Sigmoid colon (tissue), 6 donors: ENCODE measurements at regions not wholly inside any gene's neighbourhood (a gene's known extent, or its start where the extent isn't known, plus 50 kb on each side); places are given as distances from the start of the nearest gene placed in this dataset.

ENCODE experiments used
- DNase-seq: peaks from one replicate; pipeline ENCODE4 v3.0.0-alpha.2; 2019
- H3K27ac ChIP-seq, 4 donors: fragments of 200-600 bp; sonication (generic); one replicate each; pipeline ENCODE4 v1.5.1; 2016 to 2019; ENCODE audit warnings: mild to moderate bottlenecking in 1 of 4
- H3K27me3 ChIP-seq, 3 donors: fragments of 200-600 bp; sonication (generic); one replicate each; pipeline ENCODE4 v1.5.1; 2019; ENCODE audit warnings: mild to moderate bottlenecking in 1 of 3
- H3K36me3 ChIP-seq, 4 donors: fragments of 200-600 bp; sonication (generic); one replicate each; pipeline ENCODE4 v1.5.1; 2016 to 2019
- H3K4me1 ChIP-seq, 4 donors: fragments of 200-600 bp; sonication (generic); one replicate each; pipeline ENCODE4 v1.5.1; 2017 to 2019
- H3K4me3 ChIP-seq, 4 donors: fragments of 200-600 bp; sonication (generic); one replicate each; pipeline ENCODE4 v1.5.1; 2017 to 2019; ENCODE audit warnings: mild to moderate bottlenecking in 2 of 4, moderate library complexity in 1 of 4
- H3K9me3 ChIP-seq, 4 donors: fragments of 200-600 bp in 3 of 4; sonication (generic) in 3 of 4; one replicate each; pipeline versions ENCODE4 v1.5.1 to v1.6.1; 2013 to 2019
- EP300 ChIP-seq, 4 donors: sonication (generic); formaldehyde crosslinking; IDR thresholded peaks; one replicate each; pipeline ENCODE4 v1.6.1; 2017; ENCODE audit warnings: antibody characterized with exemption in 4 of 4
- POLR2A ChIP-seq, 2 donors: fragments of 450-650 bp; IDR thresholded peaks; one replicate each; pipeline ENCODE4 v1.6.1; 2016; ENCODE audit warnings: antibody characterized with exemption in 2 of 2, mild to moderate bottlenecking in 2 of 2, moderate library complexity in 2 of 2
- POLR2AphosphoS5 ChIP-seq, 4 donors: sonication (generic); formaldehyde crosslinking; IDR thresholded peaks; one replicate each; pipeline ENCODE4 v1.6.1; 2017; ENCODE audit warnings: antibody characterized with exemption in 4 of 4
- WGBS, 2 donors: extraction: QIAGEN DNeasy Blood & Tissue Kit; methylation state at CpG; one replicate each; pipeline ENCODE4 v1.1.7; 2013; 5-methylcytosine and 5-hydroxymethylcytosine counted together
- intact Hi-C: fragments of 100-400 bp; cut with DNase I; formaldehyde crosslinking; loops from one replicate; pipeline ENCODE4 v1.15.1; 2023
- TF ChIP-seq, protein P1 (sequence below), 4 experiments: fragments of 450-650 bp in 3 of 4; fragments of 200-600 bp in 1 of 4; IDR thresholded peaks; one replicate each; pipeline ENCODE4 v1.5.1; 2016 to 2019; ENCODE audit warnings: antibody characterized with exemption in 4 of 4, mild to moderate bottlenecking in 3 of 4, moderate library complexity in 2 of 4
- donor health status: healthy with polysubstance abuse.
- donor health status: healthy.

DNA sequence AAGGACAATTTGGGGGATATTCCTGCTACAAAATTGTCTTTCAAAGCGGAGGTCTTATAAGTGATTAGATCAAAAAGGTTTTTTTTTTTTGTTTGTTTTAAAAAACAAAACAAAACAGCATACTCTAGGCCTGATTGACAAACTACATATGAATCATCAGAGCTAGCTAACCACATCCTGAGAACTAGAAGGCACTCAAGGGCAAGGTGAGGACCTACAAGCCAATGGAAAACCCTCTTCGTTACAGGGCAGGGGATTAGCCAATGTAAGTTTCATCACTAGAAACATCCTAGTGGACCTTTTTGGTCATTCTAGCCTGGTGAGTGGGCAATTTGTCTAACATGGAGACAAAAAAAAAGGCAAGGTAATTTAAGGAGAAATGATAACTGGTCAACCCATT is 428.6 kb downstream of the RFC3 start:
- 92 to 93% methylated on average over 2 of the region's 2 CpGs for WGBS, 2 donors
- intact Hi-C loops, result no loop called here
- DNase-seq, result no peak
- H3K27ac ChIP-seq, result no peak overlapping the region
- H3K4me1 ChIP-seq, result no peaks in the 10 kb centered on the region
- H3K36me3 ChIP-seq, result no peaks in the 10 kb centered on the region
- TF ChIP-seq POLR2AphosphoS5 (IDR thresholded peaks at IDR 0.05) (no peak), POLR2A (IDR thresholded peaks at IDR 0.05) (no peak), EP300 (IDR thresholded peaks at IDR 0.05) (no peak)
- TF ChIP-seq, protein P1, sequence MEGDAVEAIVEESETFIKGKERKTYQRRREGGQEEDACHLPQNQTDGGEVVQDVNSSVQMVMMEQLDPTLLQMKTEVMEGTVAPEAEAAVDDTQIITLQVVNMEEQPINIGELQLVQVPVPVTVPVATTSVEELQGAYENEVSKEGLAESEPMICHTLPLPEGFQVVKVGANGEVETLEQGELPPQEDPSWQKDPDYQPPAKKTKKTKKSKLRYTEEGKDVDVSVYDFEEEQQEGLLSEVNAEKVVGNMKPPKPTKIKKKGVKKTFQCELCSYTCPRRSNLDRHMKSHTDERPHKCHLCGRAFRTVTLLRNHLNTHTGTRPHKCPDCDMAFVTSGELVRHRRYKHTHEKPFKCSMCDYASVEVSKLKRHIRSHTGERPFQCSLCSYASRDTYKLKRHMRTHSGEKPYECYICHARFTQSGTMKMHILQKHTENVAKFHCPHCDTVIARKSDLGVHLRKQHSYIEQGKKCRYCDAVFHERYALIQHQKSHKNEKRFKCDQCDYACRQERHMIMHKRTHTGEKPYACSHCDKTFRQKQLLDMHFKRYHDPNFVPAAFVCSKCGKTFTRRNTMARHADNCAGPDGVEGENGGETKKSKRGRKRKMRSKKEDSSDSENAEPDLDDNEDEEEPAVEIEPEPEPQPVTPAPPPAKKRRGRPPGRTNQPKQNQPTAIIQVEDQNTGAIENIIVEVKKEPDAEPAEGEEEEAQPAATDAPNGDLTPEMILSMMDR (IDR thresholded peaks at IDR 0.05), result no peak
- H3K4me3 ChIP-seq, result no peak overlapping the region
- no peaks in the 10 kb centered on the region for H3K27me3 ChIP-seq
- H3K9me3 ChIP-seq, result no peaks in the 10 kb centered on the region

DNA sequence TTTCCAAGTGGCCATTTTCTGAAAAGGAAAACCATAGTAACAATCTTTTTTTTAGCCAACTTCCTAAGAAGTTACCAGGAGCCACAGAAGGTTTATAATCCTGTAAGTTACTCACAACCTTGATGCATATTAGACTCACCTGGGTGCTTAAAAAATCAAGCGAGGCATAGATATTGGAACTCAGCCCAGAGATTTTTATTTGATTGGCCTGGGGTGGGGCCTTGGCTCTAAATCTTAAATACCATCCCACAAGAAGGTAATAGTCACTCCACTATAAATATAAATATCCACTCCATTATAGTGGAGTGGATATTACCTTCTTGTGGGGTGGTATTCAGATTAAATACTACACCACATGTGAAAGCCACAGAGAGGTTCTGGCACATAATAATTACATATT is 429.6 kb downstream of the RFC3 start:
- Histone ChIP-seq H3K27ac (no peak overlapping the region), H3K4me3 (no peak overlapping the region), H3K4me1 (no peaks in the 10 kb centered on the region), H3K27me3 (no peaks in the 10 kb centered on the region), H3K9me3 (no peaks in the 10 kb centered on the region), H3K36me3 (no peaks in the 10 kb centered on the region)
- DNase-seq, result no peak
- 14 to 72% methylated on average over 1 of the region's 1 CpG for WGBS, 2 donors
- TF ChIP-seq POLR2AphosphoS5 (IDR thresholded peaks at IDR 0.05), result no peak
- no peak for TF ChIP-seq EP300 (IDR thresholded peaks at IDR 0.05)
- intact Hi-C loops, result no loop called here

DNA sequence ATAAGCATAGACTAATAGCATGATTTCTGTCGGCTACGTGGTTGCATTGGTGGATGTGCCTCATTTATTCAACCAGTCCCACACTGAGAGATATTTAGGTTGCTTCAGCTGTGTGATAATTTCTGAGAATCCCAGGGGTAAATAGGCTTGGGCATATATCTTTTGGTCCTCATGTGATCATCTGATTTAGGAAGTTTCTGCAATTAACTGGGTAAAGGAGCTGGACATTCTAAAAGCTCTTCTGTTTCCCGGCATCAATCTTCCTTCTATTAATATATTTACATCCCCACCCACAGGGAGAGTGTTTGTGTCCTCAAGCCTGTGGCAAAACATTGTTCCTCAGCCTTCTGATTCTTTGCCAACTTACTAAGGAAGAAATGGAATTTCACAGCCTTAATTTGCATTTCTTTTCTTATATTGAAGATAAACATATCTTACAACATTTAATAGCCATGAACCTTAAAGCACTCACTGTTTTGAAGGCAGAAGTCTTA is 431.6 kb downstream of the RFC3 start:
- Histone ChIP-seq H3K4me3 (no peak overlapping the region), H3K9me3 (no peaks in the 10 kb centered on the region), H3K27ac (no peak overlapping the region), H3K4me1 (no peaks in the 10 kb centered on the region), H3K27me3 (no peaks in the 10 kb centered on the region), H3K36me3 (no peaks in the 10 kb centered on the region)
- DNase-seq, result no peak
- TF ChIP-seq, protein P1 (IDR thresholded peaks at IDR 0.05), result no peak
- no peak for TF ChIP-seq EP300 (IDR thresholded peaks at IDR 0.05)
- no peak for TF ChIP-seq POLR2AphosphoS5 (IDR thresholded peaks at IDR 0.05)
- TF ChIP-seq POLR2A (IDR thresholded peaks at IDR 0.05), result no peak
- intact Hi-C loops, result no loop called here
- 88 to 91% methylated on average over 3 of the region's 3 CpGs for WGBS, 2 donors

DNA sequence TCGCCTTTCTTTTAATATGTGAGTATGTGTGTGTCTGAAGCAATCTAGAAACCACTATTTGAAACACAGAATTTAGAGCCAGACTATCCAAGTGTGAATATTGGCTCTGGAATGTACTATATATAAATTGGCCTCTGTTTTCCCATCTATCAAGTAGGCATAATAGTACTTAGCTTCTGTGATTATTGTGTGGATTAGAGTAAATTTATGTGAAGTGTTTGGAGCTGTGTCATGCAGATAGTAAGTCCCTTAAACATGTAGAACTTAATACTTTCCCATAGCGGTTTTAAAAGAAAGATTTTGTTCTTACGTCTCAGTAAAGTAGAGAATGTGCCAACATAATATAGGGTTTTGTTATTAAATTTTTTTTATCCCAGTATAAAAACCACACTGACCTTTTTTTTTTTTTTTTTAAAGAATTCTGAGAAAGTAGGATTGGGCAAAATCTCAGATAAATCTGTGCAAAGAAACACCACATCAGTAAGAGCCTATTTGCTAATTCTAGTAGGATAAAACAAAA is 432.3 kb downstream of the RFC3 start:
- Histone ChIP-seq H3K27ac (no peak overlapping the region), H3K27me3 (no peaks in the 10 kb centered on the region), H3K4me1 (no peaks in the 10 kb centered on the region), H3K36me3 (no peaks in the 10 kb centered on the region), H3K9me3 (no peaks in the 10 kb centered on the region), H3K4me3 (no peak overlapping the region)
- DNase-seq, result no peak
- TF ChIP-seq, protein P1 (IDR thresholded peaks at IDR 0.05), result no peak
- no peak for TF ChIP-seq POLR2AphosphoS5 (IDR thresholded peaks at IDR 0.05)
- no peak for TF ChIP-seq POLR2A (IDR thresholded peaks at IDR 0.05)
- 83 to 89% methylated on average over 3 of the region's 3 CpGs for WGBS, 2 donors
- intact Hi-C loops, result no loop called here

DNA sequence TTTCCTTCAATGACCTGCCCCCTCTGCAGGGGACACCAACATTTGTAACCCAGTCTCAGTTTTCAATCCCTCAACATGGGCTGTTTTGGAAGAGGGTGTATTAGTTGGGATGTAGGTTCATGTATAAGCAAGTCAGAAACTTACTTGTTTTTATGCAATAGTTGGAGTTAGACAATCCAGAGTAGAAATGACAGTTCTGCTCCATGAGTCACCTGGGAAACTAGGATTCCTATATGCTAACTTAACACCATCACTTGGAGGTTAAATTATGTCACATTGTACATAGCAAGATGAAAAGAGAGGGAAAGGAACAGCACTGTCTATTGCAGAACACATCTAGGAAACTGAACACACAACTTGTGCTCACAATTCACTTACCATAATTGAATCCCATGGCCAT is 436.4 kb downstream of the RFC3 start:
- no peak for DNase-seq
- intact Hi-C loops, result no loop called here
- TF ChIP-seq, protein P1 (IDR thresholded peaks at IDR 0.05), result no peak
- TF ChIP-seq POLR2A (IDR thresholded peaks at IDR 0.05) (no peak), EP300 (IDR thresholded peaks at IDR 0.05) (no peak), POLR2AphosphoS5 (IDR thresholded peaks at IDR 0.05) (no peak)

More for the DNA sequence above, 436.4 kb downstream of the RFC3 start:
- H3K36me3 ChIP-seq, result no peaks in the 10 kb centered on the region
- no peaks in the 10 kb centered on the region for H3K4me1 ChIP-seq
- no peaks in the 10 kb centered on the region for H3K9me3 ChIP-seq
- no peak overlapping the region for H3K4me3 ChIP-seq
- H3K27me3 ChIP-seq, result no peaks in the 10 kb centered on the region
- H3K27ac ChIP-seq, result no peak overlapping the region
